GM18873 (cell line): ENCODE measurements at regions not wholly inside any gene's neighbourhood (a gene's known extent, or its start where the extent isn't known, plus 50 kb on each side); places are given as distances from the start of the nearest gene placed in this dataset.

Experiments used
- ATAC-seq: cut with Tn5 transposase; IDR thresholded peaks from one replicate; pipeline ENCODE4 v1.9.1; 2021; ENCODE audit warnings: mild to moderate bottlenecking, moderate library complexity, moderate number of reproducible peaks; ENCODE audit not compliant: unreplicated experiment, low FRiP score

GRCh38 chr18:78641689-78642231, 337.9 kb upstream of the SALL3 start:
- no peak for ATAC-seq

GRCh38 chr18:78642296-78642951, 337.2 kb upstream of the SALL3 start:
- ATAC-seq: no peak

DNA sequence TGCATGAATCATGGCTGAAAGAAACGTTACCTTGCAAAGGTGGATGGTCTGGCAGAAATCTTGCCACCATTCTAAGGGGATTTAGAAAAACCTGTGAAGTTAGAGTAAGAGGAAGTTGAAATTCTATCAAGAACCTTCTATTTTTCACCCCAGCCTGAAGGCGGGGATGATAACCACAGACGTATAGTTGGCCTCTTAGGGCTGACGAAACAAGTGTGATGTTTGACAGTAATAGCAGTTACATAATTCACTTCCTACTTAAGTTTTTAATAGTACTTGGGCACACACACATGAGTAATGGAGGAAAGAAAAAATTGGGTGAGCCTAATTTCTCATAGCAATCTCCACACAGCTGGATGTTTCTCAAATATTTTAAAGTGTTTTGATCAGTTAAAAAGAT, 336.6 kb upstream of the SALL3 start:
- no peak for ATAC-seq

DNA sequence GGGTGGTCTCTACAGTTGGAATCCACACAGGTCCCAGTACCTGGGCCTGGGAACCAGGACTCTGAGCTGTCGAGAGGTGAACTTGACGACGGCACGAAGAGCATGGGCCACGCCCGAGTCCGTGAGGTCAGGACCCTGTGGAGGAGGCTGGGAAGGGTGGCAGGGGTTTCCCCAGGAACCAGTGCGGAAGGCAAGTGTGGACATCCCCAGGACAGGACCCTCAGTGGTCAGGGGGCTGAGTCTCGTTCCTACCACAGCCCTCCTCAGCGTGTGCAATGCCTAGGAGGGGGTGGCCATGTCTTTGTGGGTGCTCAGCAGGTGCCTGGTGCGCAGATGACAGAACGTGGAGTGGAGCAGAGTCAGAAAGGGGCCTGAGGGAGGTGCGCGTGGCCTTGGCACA, 335.6 kb upstream of the SALL3 start:
- no peak for ATAC-seq

DNA sequence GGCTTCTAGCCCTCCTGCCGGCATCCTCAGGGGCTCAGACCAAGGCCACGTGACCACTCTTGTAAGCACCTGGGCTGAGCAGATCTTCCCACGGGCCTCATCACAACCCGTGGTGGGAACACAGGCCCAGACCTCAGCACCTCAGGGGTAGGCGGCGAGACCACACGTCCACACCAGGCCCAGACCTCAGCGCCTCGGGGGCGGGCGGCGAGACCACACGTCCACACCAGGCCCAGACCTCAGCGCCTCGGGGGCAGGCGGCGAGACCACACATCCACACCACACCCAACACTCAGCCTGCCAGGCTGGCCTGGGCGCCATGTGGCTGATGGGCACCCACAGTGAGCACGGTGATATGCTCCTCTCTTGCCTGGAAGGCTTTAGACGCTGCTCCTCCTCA, 334.4 kb upstream of the SALL3 start:
- ATAC-seq: no peak

GRCh38 chr18:78647018-78647417, 332.6 kb upstream of the SALL3 start:
- no peak for ATAC-seq

DNA sequence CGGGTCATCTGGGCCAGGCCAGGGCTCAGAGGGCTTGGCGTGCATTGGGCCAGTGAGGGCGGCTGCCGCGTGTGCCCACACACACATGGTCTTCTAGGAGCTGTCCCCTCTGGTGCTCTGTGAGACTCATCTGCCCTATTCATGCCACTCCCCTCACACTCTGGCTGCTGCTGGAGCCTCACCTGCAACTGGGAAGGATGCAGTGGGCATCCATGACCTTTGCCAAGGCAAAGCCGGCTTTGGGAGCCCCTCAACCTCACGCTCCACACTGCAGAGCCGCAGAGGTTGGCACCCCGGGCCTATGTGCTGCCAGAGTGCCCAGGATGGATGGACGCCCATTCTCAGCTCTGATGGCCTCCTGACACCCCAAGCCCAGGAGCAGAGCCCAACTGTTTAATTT, 330.2 kb upstream of the SALL3 start:
- ATAC-seq: no peak

GRCh38 chr18:78650926-78651325, 328.7 kb upstream of the SALL3 start:
- no peak for ATAC-seq

GRCh38 chr18:78652001-78652545, 327.5 kb upstream of the SALL3 start:
- no peak for ATAC-seq

DNA sequence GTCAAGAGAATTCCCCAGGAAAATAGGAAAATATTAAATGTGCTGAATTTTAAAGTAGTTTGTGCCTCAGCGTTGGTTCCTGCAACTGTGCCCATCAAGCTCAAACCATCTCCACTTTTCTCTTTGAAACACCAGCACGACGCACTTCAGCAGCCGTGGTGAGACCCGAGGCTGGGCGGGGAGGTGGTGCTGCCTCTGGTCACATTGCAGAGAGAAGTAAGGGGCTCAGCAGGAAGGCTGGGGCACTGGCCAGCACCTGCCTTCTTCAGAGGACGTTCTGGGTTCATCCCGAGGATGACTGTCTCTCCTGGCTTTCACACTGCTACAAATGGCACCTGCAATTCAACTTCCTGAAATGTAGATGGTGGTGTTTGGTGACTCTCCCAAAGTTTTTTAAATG, 323.7 kb upstream of the SALL3 start:
- ATAC-seq: no peak

GRCh38 chr18:78656346-78656925, 323.2 kb upstream of the SALL3 start:
- no peak for ATAC-seq

DNA sequence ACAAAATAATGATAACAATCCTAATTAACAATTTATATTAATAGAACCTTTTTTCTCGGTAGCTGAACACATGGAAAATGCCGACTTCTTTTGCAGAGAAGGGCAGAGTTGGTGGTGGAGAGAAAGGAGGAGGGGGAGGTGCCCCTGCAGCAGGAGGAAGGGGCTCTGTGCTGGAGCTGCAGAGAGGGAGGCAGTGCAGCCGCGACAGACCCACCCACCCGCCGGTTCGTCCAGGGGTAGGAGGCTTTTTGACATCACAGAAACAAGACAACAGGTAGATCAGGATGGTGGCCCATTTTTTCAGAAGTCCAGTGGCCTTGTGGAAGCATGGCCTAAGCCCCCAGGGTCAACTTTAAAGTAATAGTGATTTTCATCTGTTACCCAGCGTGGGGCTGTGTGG, 321.1 kb upstream of the SALL3 start:
- ATAC-seq: no peak

DNA sequence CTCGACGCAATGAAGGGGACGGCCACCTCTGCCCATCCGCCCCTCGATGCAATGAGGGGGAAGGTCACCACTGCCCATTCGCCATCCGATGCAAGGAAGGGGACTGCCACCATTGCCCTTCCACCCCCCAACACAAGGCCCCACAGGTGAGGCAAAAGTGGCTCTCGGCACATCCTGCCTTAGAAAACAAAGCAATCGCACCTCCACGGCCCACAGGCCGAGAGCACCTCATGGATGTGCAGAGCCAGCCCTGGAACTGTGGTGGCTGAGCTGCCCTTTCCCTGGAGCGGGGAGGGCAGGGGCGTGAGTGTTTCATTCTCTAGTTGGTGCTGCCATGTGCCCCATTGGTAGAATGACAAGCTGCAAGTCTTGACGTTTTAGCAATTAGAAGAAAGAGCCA, 320.6 kb upstream of the SALL3 start:
- ATAC-seq: no peak

DNA sequence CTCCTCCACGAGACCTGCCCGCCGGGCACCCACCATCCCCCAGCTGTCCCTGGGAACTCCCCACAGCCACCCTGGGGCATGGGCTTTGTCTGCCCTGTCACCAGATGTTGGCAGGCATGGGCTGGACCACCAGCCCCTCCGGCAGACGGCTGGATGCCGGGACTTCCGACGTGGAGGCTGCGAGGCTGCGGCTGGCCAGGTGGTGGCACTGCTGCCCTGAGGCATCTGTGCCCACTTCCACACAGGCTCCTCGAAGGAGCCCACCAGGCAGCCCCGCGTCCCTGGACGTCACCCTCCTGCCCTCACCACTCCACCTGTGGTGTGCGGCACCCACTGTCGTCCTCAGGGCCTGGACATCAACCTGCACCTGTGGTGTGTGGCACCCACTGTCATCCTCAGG, 319.9 kb upstream of the SALL3 start:
- ATAC-seq: no peak

DNA sequence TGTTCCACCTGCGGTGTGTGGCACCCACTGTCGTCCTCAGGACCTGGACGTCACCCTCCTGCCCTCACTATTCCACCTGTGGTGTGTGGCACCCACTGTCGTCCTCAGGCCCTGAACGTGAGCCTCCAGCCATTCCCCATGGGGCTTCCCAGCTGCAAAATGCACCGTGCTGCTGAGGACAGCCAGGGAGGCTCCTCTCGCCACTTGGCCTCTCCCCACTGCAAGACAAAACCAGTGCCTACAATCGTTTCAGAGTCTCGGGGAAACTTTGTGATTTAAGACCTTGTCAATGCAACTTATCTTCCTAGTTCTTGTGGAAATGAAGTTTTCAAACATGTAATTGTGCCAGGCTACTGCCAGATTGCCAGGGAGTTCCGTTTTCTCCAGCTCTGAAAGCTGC, 319.3 kb upstream of the SALL3 start:
- no peak for ATAC-seq

GRCh38 chr18:78661316-78661715, 318.3 kb upstream of the SALL3 start:
- no peak for ATAC-seq

GRCh38 chr18:78662879-78663278, 316.7 kb upstream of the SALL3 start:
- no peak for ATAC-seq

GRCh38 chr18:78664048-78664447, 315.6 kb upstream of the SALL3 start:
- no peak for ATAC-seq

DNA sequence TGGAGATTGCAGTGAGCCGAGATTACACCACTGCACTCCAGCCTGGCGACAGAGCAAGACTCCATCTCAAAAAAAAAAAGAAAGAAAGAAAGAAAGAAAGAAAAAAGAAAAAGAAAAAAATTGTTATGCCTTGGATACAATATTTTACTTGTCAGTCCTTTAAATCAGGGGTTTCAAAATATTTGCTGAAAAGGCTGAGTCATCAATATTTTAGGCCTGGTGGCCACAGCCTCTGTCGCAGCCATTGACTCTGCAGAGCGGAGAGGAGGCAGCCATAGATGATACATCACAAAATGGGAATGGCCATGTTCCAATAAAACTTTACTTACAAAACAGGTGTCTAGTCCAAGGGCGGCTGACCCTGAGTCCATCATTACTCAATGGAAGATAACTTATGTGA, 314.8 kb upstream of the SALL3 start:
- no peak for ATAC-seq

DNA sequence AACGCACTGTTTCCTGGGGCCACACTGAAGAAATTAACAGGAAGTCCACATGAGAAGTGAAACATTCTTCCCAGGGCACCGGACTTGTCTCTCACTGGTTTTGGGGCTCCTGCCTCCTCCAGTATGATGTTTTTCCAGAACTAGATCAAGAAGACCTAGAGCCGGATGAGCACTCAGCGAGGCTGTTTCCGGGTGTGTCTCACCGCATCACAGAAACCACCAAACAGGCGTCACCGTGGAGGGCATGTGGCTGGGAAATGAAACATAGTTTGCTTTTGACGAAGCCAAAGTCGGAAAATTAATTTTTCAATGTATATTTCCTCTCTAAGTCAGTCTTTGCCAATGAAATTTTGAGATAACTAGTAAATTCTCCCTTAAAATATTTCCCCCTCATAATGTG, 314.0 kb upstream of the SALL3 start:
- no peak for ATAC-seq

DNA sequence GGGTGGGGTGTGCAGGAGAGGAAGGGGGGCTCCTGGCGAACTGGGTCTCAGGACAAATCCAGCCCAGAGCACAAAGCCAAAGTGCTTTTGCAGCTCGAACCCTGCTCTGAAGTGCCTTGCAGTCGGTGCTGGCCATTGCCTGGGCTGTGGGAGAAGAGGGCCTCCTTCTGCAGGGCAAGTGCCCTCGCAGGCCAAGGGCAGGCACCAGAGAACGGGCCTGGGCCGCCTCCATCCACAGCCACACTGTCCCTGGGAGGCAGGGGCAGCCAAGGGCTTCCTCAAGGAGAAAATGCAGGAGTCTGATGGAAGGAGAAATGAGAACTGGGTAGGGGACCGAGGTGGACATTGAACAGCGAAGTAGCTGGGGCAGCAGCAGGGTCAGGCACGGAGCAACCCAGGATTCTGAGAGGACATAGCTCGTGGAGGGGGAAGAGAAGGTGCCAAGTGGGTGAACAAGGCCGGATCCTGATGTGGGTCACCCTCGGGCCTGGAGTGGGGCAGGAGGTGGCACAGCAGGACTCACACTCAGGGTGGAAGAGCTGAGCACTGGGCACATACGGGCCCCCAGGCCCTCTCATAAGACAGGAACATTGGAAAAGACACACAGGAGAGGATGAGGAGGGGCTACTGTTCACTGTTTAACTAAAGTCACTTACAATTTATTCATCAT, 312.8 kb upstream of the SALL3 start:
- no peak for ATAC-seq
